ENCODE measurements at regions not wholly inside any gene's neighbourhood (a gene's known extent, or its start where the extent isn't known, plus 50 kb on each side); places are given as distances from the start of the nearest gene placed in this dataset.

DNA sequence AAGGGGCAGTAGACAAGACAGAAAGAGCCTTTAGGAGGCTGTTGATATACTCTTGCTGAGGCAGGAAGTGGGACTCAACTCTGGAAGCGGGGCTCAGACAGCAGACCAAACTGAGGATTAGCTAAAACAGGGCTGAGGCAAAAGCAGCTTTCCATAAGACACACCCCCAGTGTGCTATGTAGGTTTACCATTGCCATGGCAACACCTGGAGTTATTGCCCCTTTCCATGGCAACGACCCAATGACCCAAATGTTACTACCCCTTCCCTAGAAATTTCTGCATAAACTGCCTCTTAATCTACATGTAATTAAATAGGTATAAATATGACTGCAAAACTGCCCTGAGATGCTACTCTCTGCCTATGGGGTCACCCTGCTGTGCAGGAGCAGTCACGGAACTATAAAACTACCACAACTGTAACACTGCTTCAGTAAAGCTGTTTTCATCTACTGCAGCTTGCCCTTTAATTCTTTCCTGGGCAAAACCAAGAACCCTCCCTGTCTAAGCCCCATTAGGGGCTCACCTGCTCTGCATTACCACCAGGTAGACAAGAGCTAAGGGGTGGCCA, 348.4 kb upstream of the PODXL start:
- TF ChIP-seq, protein P1, sequence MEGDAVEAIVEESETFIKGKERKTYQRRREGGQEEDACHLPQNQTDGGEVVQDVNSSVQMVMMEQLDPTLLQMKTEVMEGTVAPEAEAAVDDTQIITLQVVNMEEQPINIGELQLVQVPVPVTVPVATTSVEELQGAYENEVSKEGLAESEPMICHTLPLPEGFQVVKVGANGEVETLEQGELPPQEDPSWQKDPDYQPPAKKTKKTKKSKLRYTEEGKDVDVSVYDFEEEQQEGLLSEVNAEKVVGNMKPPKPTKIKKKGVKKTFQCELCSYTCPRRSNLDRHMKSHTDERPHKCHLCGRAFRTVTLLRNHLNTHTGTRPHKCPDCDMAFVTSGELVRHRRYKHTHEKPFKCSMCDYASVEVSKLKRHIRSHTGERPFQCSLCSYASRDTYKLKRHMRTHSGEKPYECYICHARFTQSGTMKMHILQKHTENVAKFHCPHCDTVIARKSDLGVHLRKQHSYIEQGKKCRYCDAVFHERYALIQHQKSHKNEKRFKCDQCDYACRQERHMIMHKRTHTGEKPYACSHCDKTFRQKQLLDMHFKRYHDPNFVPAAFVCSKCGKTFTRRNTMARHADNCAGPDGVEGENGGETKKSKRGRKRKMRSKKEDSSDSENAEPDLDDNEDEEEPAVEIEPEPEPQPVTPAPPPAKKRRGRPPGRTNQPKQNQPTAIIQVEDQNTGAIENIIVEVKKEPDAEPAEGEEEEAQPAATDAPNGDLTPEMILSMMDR (IDR thresholded peaks at IDR 0.05): no peak
- TF ChIP-seq POLR2A (IDR thresholded peaks at IDR 0.05): no peak
